ENCODE measurements at regions not wholly inside any gene's neighbourhood (a gene's known extent, or its start where the extent isn't known, plus 50 kb on each side); places are given as distances from the start of the nearest gene placed in this dataset.

DNA sequence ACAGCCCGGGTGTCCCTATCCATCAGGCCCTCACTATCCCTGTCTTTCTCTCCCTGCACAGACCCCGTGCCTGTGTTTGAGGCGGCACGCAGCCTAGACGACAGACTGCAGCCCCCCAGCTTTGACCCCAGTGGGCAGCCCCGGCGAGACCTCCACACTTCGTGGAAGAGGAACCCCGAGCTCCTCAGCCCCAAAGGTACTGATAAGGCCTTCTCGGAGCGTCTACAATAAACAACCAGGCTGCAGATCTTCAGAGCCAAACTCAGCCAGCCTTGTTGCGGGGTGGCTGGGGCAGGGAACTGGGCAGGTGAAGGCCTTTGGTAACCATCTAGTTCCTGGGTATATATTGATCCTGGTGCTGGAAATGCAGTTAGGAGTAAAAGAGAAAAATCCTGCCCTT lies 77.5 kb downstream of the PHETA1 start:
- no peak for DNase-seq (ENCODE audit: low spot score in 2 of 2)
- no peaks in the 10 kb centered on the region for H3K36me3 ChIP-seq
- H3K27me3 ChIP-seq: no peaks in the 10 kb centered on the region
- intact Hi-C loops (cut with DNase I; ENCODE audit: low total_unique reads): no loop called here
- H3K27ac ChIP-seq: no peak overlapping the region
- no peak overlapping the region for H3K4me3 ChIP-seq
- no peaks in the 10 kb centered on the region for H3K4me1 ChIP-seq
- H3K9me3 ChIP-seq: no peaks in the 10 kb centered on the region
- TF ChIP-seq POLR2A (IDR thresholded peaks at IDR 0.05) (no peak), POLR2AphosphoS5 (IDR thresholded peaks at IDR 0.05) (no peak)
- TF ChIP-seq, protein P1, sequence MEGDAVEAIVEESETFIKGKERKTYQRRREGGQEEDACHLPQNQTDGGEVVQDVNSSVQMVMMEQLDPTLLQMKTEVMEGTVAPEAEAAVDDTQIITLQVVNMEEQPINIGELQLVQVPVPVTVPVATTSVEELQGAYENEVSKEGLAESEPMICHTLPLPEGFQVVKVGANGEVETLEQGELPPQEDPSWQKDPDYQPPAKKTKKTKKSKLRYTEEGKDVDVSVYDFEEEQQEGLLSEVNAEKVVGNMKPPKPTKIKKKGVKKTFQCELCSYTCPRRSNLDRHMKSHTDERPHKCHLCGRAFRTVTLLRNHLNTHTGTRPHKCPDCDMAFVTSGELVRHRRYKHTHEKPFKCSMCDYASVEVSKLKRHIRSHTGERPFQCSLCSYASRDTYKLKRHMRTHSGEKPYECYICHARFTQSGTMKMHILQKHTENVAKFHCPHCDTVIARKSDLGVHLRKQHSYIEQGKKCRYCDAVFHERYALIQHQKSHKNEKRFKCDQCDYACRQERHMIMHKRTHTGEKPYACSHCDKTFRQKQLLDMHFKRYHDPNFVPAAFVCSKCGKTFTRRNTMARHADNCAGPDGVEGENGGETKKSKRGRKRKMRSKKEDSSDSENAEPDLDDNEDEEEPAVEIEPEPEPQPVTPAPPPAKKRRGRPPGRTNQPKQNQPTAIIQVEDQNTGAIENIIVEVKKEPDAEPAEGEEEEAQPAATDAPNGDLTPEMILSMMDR (IDR thresholded peaks at IDR 0.05): no peak

DNA sequence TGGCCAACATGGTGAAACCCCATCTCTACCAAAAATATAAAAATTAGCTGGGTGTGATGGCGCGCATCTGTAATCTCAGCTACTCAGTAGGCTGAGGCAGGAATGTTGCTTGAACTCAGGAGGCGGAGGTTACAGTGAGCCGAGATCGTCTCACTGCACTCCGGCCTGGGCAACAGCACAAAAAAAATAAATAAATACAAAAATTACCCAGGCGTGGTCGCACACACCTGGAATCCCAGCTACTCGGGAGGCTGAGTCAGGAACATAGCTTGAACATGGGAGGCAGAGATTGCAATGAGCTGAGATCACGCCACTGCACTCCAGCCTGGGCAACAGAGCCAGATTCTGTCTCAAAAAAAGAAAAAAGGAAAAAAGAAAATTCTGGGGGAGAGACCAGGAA lies 80.1 kb downstream of the PHETA1 start:
- Histone ChIP-seq H3K4me3 (no peak overlapping the region), H3K9me3 (no peaks in the 10 kb centered on the region), H3K36me3 (no peaks in the 10 kb centered on the region), H3K4me1 (no peaks in the 10 kb centered on the region), H3K27ac (no peak overlapping the region), H3K27me3 (no peaks in the 10 kb centered on the region)
- DNase-seq (ENCODE audit: low spot score in 2 of 2): no peak
- intact Hi-C loops (cut with DNase I; ENCODE audit: low total_unique reads): no loop called here
- TF ChIP-seq, protein P1 (IDR thresholded peaks at IDR 0.05): no peak
- no peak for TF ChIP-seq POLR2A (IDR thresholded peaks at IDR 0.05)
- no peak for TF ChIP-seq POLR2AphosphoS5 (IDR thresholded peaks at IDR 0.05)

DNA sequence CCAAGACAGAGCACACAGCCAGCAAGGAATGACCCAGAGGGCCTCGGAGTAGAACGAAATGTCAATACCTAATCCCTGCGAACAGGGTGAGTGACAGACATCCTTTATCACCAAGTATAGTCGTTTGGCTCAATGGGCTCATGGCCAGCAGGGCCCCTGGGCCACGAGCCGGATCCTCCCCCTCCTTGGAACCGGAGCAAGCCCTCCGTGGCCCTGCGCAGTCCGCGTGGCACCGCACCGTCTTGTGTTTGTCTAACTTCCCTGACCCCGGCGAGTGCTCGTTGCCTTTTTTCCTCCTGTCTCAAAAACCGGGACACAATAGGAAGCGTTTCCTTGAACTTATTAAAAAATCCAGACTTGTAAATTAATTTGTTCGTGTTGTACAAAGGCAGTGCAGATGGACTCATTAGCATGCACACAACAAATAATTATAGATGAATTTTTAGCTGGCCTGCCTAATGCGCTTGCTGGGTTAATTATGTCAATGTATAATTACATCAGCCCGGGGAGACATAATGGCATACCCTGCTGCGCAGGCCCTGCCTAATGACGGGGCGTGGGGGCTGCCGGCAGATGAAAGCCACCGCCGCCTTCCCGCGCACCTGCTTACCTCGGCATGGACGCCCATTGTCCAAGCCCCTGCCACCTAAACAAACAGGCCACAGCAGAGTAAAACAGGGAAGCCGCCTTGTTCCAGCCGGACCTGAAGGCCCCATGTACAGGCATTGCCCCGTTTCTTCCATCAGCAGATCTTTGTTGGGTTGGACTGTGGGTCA lies 81.6 kb downstream of the PHETA1 start:
- H3K36me3 ChIP-seq: no peaks in the 10 kb centered on the region
- no peaks in the 10 kb centered on the region for H3K27me3 ChIP-seq
- no peaks in the 10 kb centered on the region for H3K4me1 ChIP-seq
- DNase-seq (ENCODE audit: low spot score in 2 of 2): no peak
- H3K9me3 ChIP-seq: no peaks in the 10 kb centered on the region
- H3K4me3 ChIP-seq: no peak overlapping the region
- H3K27ac ChIP-seq: no peak overlapping the region
- intact Hi-C loops (cut with DNase I; ENCODE audit: low total_unique reads): no loop called here
- TF ChIP-seq, protein P1 (IDR thresholded peaks at IDR 0.05): no peak
- TF ChIP-seq POLR2A (IDR thresholded peaks at IDR 0.05) (no peak), POLR2AphosphoS5 (IDR thresholded peaks at IDR 0.05) (no peak)

DNA sequence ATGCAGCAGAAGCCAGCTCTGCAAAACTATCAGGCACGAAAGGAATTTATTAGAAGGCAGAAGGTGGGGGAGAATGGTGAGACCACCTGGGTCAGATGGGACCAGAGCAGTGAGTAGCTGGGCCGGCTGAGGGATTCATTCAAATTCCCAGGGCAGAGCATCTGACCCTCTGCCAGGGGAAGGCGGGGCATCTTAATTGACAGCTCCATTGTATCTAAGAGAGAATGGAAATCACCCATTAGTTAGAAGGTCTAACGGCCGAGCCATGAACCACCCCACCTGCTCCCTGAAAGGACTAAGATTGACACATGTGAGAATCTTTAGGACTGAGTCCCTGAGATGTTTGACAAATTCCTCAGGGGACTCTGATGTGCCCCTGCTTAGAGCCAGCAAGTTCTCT lies 83.7 kb downstream of the PHETA1 start:
- Histone ChIP-seq H3K4me1 (no peaks in the 10 kb centered on the region), H3K27me3 (no peaks in the 10 kb centered on the region), H3K9me3 (peaks cover 0 to 12% of the 10 kb centered on the region in 2 donors), H3K36me3 (no peaks in the 10 kb centered on the region), H3K27ac (no peak overlapping the region), H3K4me3 (no peak overlapping the region)
- intact Hi-C loops (cut with DNase I; ENCODE audit: low total_unique reads): no loop called here
- TF ChIP-seq, protein P1 (IDR thresholded peaks at IDR 0.05): no peak
- no peak for TF ChIP-seq POLR2A (IDR thresholded peaks at IDR 0.05)
- TF ChIP-seq POLR2AphosphoS5 (IDR thresholded peaks at IDR 0.05): no peak
- DNase-seq (ENCODE audit: low spot score in 2 of 2): no peak

DNA sequence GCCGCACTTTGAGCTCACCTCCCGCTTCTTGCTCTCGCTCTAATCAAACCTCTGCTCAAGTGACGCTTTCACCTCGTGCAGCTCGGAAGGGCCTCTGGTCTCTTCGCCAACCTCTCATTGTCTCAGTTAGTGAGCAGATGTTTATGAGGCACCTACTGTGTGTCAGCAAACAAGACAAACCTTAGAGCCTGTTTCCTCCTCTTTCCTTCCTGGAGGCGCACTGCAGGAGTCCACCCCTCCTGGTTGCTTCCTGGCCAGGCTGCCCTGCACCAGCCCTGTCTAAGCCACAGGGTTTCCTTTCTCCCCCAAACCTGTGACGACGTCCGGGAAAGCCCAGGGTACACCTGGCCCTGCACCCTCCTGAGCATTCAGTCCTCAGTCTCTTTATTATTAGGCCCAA lies 84.2 kb downstream of the PHETA1 start:
- Histone ChIP-seq H3K36me3 (no peaks in the 10 kb centered on the region), H3K27ac (no peak overlapping the region), H3K4me1 (no peaks in the 10 kb centered on the region), H3K27me3 (no peaks in the 10 kb centered on the region), H3K9me3 (peaks cover 0 to 14% of the 10 kb centered on the region in 2 donors), H3K4me3 (no peak overlapping the region)
- intact Hi-C loops (cut with DNase I; ENCODE audit: low total_unique reads): no loop called here
- DNase-seq (ENCODE audit: low spot score in 2 of 2): no peak
- no peak for TF ChIP-seq POLR2AphosphoS5 (IDR thresholded peaks at IDR 0.05)
- TF ChIP-seq POLR2A (IDR thresholded peaks at IDR 0.05): no peak
- TF ChIP-seq, protein P1 (IDR thresholded peaks at IDR 0.05): no peak

Data from breast epithelium (tissue), 4 donors.